Gastroesophageal sphincter (tissue), 3 donors: ENCODE measurements at regions not wholly inside any gene's neighbourhood (a gene's known extent, or its start where the extent isn't known, plus 50 kb on each side); places are given as distances from the start of the nearest gene placed in this dataset.

Source experiments
- CTCF ChIP-seq, 4 experiments: fragments of 200-600 bp in 2 of 4; fragments of 450-650 bp in 2 of 4; sonication (generic) in 1 of 4; IDR thresholded peaks; one replicate each; pipeline ENCODE4 v1.5.1; 2017 to 2019; ENCODE audit warnings: antibody characterized with exemption in 4 of 4, mild to moderate bottlenecking in 2 of 4, moderate library complexity in 2 of 4
- POLR2A ChIP-seq, 2 donors: fragments of 450-650 bp; IDR thresholded peaks; one replicate each; pipeline ENCODE4 v1.6.1; 2017; ENCODE audit warnings: antibody characterized with exemption in 2 of 2, mild to moderate bottlenecking in 2 of 2, moderate library complexity in 1 of 2
- POLR2AphosphoS5 ChIP-seq: sonication (generic); formaldehyde crosslinking; IDR thresholded peaks from one replicate; pipeline ENCODE4 v1.6.1; 2017; ENCODE audit warnings: antibody characterized with exemption

DNA sequence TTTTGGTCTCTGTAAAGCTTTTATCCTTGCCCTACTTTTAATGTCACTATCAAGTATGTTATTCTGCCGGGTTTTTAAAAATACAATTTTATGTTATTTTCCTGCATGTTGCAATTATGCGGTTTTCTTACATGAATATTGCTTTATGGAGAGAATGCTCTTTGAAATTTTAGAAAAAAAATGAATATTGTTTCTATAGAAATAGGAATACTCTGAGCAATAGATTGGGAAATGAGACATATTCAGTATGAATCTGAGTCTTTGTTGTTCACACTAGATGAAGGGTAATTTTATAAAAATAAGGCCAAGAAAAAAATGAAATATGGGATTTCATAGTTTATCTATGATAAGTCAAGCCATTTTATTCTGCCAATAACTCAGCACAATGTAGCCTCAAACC lies 142.2 kb upstream of the DTNA start:
- TF ChIP-seq CTCF (IDR thresholded peaks at IDR 0.05) (no peak), POLR2AphosphoS5 (no peak), POLR2A (IDR thresholded peaks at IDR 0.05) (no peak)
